ENCODE measurements at regions not wholly inside any gene's neighbourhood (a gene's known extent, or its start where the extent isn't known, plus 50 kb on each side); places are given as distances from the start of the nearest gene placed in this dataset.

GRCh38 chr4:86497980-86498862 lies 95.9 kb upstream of the PTPN13 start:
- intact Hi-C loops (cut with DNase I; ENCODE audit: low total_unique reads) = loop anchor here (2.0 kb wide), 1 partner anchor 397 kb away; no protein-coding TSS in a partner anchor
- DNase-seq (ENCODE audit: low spot score in 2 of 2) = peak in 1 of 2 donors; percentile 20
- no peaks in the 10 kb centered on the region for H3K36me3 ChIP-seq
- H3K9me3 ChIP-seq = no peaks in the 10 kb centered on the region
- H3K27ac ChIP-seq = peak overlapping the region; percentile 23 to 41
- TF ChIP-seq POLR2A (IDR thresholded peaks at IDR 0.05) = no peak
- TF ChIP-seq CTCF (IDR thresholded peaks at IDR 0.05) = peak; percentile 38 to 66 (median 62)
- H3K4me3 ChIP-seq = no peak overlapping the region
- H3K4me1 ChIP-seq = peaks cover 0 to 5% of the 10 kb centered on the region in 2 donors
- H3K27me3 ChIP-seq = no peaks in the 10 kb centered on the region

GRCh38 chr4:86498863-86499166 lies 95.3 kb upstream of the PTPN13 start:
- no peaks in the 10 kb centered on the region for H3K9me3 ChIP-seq
- TF ChIP-seq POLR2A (IDR thresholded peaks at IDR 0.05) (no peak), POLR2AphosphoS5 (IDR thresholded peaks at IDR 0.05) (no peak), CTCF (IDR thresholded peaks at IDR 0.05) (peak in 1 of 3 donors; percentile 18)
- no peaks in the 10 kb centered on the region for H3K27me3 ChIP-seq
- peaks cover 0 to 5% of the 10 kb centered on the region in 2 donors for H3K4me1 ChIP-seq
- intact Hi-C loops (cut with DNase I; ENCODE audit: low total_unique reads) = loop anchor here (2.0 kb wide), 1 partner anchor 396 kb away; no protein-coding TSS in a partner anchor
- no peaks in the 10 kb centered on the region for H3K36me3 ChIP-seq
- no peak overlapping the region for H3K4me3 ChIP-seq
- H3K27ac ChIP-seq = no peak overlapping the region
- no peak for DNase-seq (ENCODE audit: low spot score in 2 of 2)

- no peaks in the 10 kb centered on the region for H3K36me3 ChIP-seq
- H3K9me3 ChIP-seq = no peaks in the 10 kb centered on the region
- peaks cover 0 to 5% of the 10 kb centered on the region in 2 donors for H3K4me1 ChIP-seq
- intact Hi-C loops (cut with DNase I; ENCODE audit: low total_unique reads) = no loop called here
- no peak for TF ChIP-seq POLR2AphosphoS5 (IDR thresholded peaks at IDR 0.05)
- TF ChIP-seq POLR2A (IDR thresholded peaks at IDR 0.05) = no peak
- no peak for TF ChIP-seq CTCF (IDR thresholded peaks at IDR 0.05)
- no peak overlapping the region for H3K27ac ChIP-seq
- no peak overlapping the region for H3K4me3 ChIP-seq
- H3K27me3 ChIP-seq = no peaks in the 10 kb centered on the region
- DNase-seq (ENCODE audit: low spot score in 2 of 2) = no peak
Measured at GRCh38 chr4:86500527-86500926, 93.6 kb upstream of the PTPN13 start.

GRCh38 chr4:86502081-86502480 lies 92.0 kb upstream of the PTPN13 start:
- H3K27ac ChIP-seq = no peak overlapping the region
- intact Hi-C loops (cut with DNase I; ENCODE audit: low total_unique reads) = no loop called here
- no peak for DNase-seq (ENCODE audit: low spot score in 2 of 2)
- no peaks in the 10 kb centered on the region for H3K27me3 ChIP-seq
- no peaks in the 10 kb centered on the region for H3K9me3 ChIP-seq
- no peak overlapping the region for H3K4me3 ChIP-seq
- TF ChIP-seq CTCF (IDR thresholded peaks at IDR 0.05) = no peak
- no peak for TF ChIP-seq POLR2AphosphoS5 (IDR thresholded peaks at IDR 0.05)
- no peak for TF ChIP-seq POLR2A (IDR thresholded peaks at IDR 0.05)
- peaks cover 0 to 5% of the 10 kb centered on the region in 2 donors for H3K4me1 ChIP-seq
- H3K36me3 ChIP-seq = no peaks in the 10 kb centered on the region

GRCh38 chr4:86506591-86506990 lies 87.5 kb upstream of the PTPN13 start:
- TF ChIP-seq POLR2AphosphoS5 (IDR thresholded peaks at IDR 0.05) (no peak), CTCF (IDR thresholded peaks at IDR 0.05) (no peak), POLR2A (IDR thresholded peaks at IDR 0.05) (no peak)
- no peak for DNase-seq (ENCODE audit: low spot score in 2 of 2)
- no peak overlapping the region for H3K27ac ChIP-seq
- H3K36me3 ChIP-seq = no peaks in the 10 kb centered on the region
- intact Hi-C loops (cut with DNase I; ENCODE audit: low total_unique reads) = no loop called here
- H3K4me3 ChIP-seq = no peak overlapping the region
- H3K9me3 ChIP-seq = no peaks in the 10 kb centered on the region
- no peaks in the 10 kb centered on the region for H3K27me3 ChIP-seq
- H3K4me1 ChIP-seq = no peaks in the 10 kb centered on the region
